ENCODE measurements at regions not wholly inside any gene's neighbourhood (a gene's known extent, or its start where the extent isn't known, plus 50 kb on each side); places are given as distances from the start of the nearest gene placed in this dataset.

GRCh38 chr3:20852712-20853111 is 666.7 kb upstream of the SGO1 start:
- H3K79me2 ChIP-seq (replicated peaks; ENCODE audit: insufficient read depth, low read length) = no peaks in the 10 kb centered on the region
- H3K9me3 ChIP-seq (ENCODE audit: low read length) = no peaks in the 10 kb centered on the region
- no peaks in the 10 kb centered on the region for H3K9me2 ChIP-seq (ENCODE audit: insufficient read depth, low read length)
- H3K36me3 ChIP-seq (ENCODE audit: insufficient read depth, low read length) = no peaks in the 10 kb centered on the region
- H3K4me3 ChIP-seq (ENCODE audit: low read length) = no peak overlapping the region
- H2AFZ ChIP-seq (ENCODE audit: low read depth, low read length) = no peak overlapping the region
- no peaks in the 10 kb centered on the region for H3K27me3 ChIP-seq (ENCODE audit: insufficient read depth, low read depth, low read length)
- no peak overlapping the region for H3K4me2 ChIP-seq (ENCODE audit: low read length)
- H3K27ac ChIP-seq (ENCODE audit: low read length) = no peak overlapping the region
- no peaks in the 10 kb centered on the region for H4K20me1 ChIP-seq (ENCODE audit: insufficient read depth)
- TF ChIP-seq EP300 (conservative IDR thresholded peaks at IDR 0.05; ENCODE audit: poor library complexity, severe bottlenecking) (no peak), CTCF (IDR thresholded peaks at IDR 0.05; ENCODE audit: poor library complexity, severe bottlenecking) (no peak), MXI1 (conservative IDR thresholded peaks at IDR 0.05; ENCODE audit: poor library complexity, severe bottlenecking) (no peak), POLR2AphosphoS5 (IDR thresholded peaks at IDR 0.05) (no peak), EZH2 (IDR thresholded peaks at IDR 0.05; ENCODE audit: borderline replicate concordance, insufficient read depth, low read length, poor library complexity, severe bottlenecking) (no peak), SMC3 (conservative IDR thresholded peaks at IDR 0.05; ENCODE audit: poor library complexity) (no peak), TAF1 (IDR thresholded peaks at IDR 0.05; ENCODE audit: low read depth) (no peak), RAD21 (conservative IDR thresholded peaks at IDR 0.05) (no peak), REST (IDR thresholded peaks at IDR 0.05; ENCODE audit: borderline replicate concordance) (no peak)
- no peak overlapping the region for H3K9ac ChIP-seq (ENCODE audit: low read length)
- no peaks in the 10 kb centered on the region for H3F3A ChIP-seq (ENCODE audit: insufficient read depth, low read length, poor library complexity, severe bottlenecking)

GRCh38 chr3:20849975-20850374 is 664.0 kb upstream of the SGO1 start:
- TF ChIP-seq EP300 (conservative IDR thresholded peaks at IDR 0.05; ENCODE audit: poor library complexity, severe bottlenecking) (no peak), RAD21 (conservative IDR thresholded peaks at IDR 0.05) (no peak), REST (IDR thresholded peaks at IDR 0.05; ENCODE audit: borderline replicate concordance) (no peak), EZH2 (IDR thresholded peaks at IDR 0.05; ENCODE audit: borderline replicate concordance, insufficient read depth, low read length, poor library complexity, severe bottlenecking) (no peak), CTCF (IDR thresholded peaks at IDR 0.05; ENCODE audit: poor library complexity, severe bottlenecking) (no peak), SMC3 (conservative IDR thresholded peaks at IDR 0.05; ENCODE audit: poor library complexity) (no peak), POLR2AphosphoS5 (IDR thresholded peaks at IDR 0.05) (no peak), MXI1 (conservative IDR thresholded peaks at IDR 0.05; ENCODE audit: poor library complexity, severe bottlenecking) (no peak), TAF1 (IDR thresholded peaks at IDR 0.05; ENCODE audit: low read depth) (no peak)
- no peak overlapping the region for H3K4me2 ChIP-seq (ENCODE audit: low read length)
- no peak overlapping the region for H3K27ac ChIP-seq (ENCODE audit: low read length)
- no peak overlapping the region for H3K4me3 ChIP-seq (ENCODE audit: low read length)
- no peak overlapping the region for H2AFZ ChIP-seq (ENCODE audit: low read depth, low read length)
- H3K9me3 ChIP-seq (ENCODE audit: low read length) = no peaks in the 10 kb centered on the region
- no peaks in the 10 kb centered on the region for H3K36me3 ChIP-seq (ENCODE audit: insufficient read depth, low read length)
- H3K27me3 ChIP-seq (ENCODE audit: insufficient read depth, low read depth, low read length) = no peaks in the 10 kb centered on the region
- no peaks in the 10 kb centered on the region for H3K79me2 ChIP-seq (replicated peaks; ENCODE audit: insufficient read depth, low read length)
- no peak overlapping the region for H3K9ac ChIP-seq (ENCODE audit: low read length)
- H4K20me1 ChIP-seq (ENCODE audit: insufficient read depth) = no peaks in the 10 kb centered on the region
- no peaks in the 10 kb centered on the region for H3F3A ChIP-seq (ENCODE audit: insufficient read depth, low read length, poor library complexity, severe bottlenecking)
- no peaks in the 10 kb centered on the region for H3K9me2 ChIP-seq (ENCODE audit: insufficient read depth, low read length)

Measured in neural cell (in vitro differentiated cells).